COLO829 (cell line): ENCODE measurements at regions not wholly inside any gene's neighbourhood (a gene's known extent, or its start where the extent isn't known, plus 50 kb on each side); places are given as distances from the start of the nearest gene placed in this dataset.
"Not testable (repeated sequence)": the region's sequence is repeated elsewhere in the genome, so short reads cannot be mapped to it uniquely, and the experiment has no call there.

Experiments used
- DNase-seq: peaks from one replicate; pipeline ENCODE4 v3.0.0; 2012; ENCODE audit warnings: low spot score

DNA sequence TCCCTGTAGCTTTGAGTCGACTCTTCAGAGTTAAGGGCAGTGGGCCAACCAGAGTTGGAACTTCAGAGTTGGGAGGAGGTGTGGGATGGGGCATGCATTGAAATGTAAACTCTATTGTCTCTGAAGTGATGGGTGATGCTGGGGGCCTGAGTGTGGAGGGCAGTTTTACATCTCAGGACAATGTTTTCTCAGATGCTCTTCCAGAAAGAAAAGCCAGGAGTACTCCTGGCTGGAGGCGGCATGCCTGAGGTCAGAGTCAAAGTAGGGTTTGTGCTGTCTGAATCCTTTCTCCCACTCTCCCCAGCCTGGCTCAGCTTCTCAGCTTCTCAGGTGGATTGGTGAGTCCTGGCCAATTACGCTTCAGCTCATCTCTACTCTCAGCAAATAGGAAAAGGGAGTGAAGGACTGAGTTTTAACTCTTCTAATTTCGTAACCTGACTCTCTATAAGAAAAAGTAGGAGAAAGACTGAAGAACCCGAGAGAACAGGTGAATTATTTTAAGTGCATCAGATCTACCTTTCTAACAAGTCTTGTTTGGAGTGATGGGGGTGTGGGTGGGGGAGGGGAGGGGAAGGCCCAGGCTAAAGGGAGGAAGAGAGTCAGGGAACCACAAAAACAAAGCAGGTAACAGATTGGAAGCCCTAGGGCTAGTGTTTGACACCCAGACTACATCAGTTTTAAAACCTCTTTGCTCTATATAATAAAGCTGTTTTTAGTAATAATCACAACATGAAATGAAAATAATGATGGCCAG is 107.5 kb upstream of the PELI1 start:
- no peak for DNase-seq

DNA sequence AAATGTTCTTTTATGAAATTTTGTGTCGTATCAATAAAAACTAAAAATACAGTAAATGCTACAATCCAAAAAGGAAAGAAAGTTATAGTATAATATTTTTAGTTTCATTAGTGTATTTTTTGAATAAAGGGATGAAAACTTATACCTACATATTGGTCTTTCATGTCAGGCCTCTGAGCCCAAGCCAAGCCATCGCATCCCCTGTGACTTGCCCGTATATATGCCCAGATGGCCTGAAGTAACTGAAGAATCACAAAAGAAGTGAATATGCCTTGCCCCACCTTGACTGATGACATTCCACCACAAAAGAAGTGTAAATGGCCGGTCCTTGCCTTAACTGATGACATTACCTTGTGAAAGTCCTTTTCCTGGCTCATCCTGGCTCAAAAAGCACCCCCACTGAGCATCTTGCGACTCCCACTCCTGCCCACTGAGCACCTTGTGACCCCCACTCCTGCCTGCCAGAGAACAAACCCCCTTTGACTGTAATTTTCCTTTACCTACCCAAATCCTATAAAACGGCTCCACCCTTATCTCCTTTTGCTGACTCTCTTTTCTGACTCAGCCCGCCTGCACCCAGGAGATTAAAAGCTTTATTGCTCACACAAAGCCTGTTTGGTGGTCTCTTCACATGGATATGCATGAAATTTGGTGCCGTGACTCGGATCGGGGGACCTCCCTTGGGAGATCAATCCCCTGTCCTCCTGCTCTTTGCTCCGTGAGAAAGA is 108.2 kb upstream of the PELI1 start:
- not testable (repeated sequence) for DNase-seq

DNA sequence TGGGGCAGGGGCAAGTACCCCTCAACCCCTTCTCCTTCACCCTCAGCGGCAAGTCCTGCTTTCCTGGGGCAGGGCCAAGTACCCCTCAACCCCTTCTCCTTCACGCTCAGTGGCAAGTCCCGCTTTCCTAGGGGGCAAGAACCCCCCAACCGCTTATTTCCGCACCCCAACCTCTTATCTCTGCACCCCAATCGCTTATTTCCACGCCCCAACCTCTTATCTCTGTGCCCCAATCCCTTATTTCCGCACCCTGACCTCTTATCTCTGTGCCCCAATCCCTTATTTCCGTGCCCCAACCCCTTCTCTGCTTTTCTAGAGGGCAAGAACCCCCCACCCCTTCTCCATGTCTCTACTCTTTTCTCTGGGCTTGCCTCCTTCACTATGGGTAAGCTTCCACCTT is 109.2 kb upstream of the PELI1 start:
- DNase-seq = not testable (repeated sequence)

DNA sequence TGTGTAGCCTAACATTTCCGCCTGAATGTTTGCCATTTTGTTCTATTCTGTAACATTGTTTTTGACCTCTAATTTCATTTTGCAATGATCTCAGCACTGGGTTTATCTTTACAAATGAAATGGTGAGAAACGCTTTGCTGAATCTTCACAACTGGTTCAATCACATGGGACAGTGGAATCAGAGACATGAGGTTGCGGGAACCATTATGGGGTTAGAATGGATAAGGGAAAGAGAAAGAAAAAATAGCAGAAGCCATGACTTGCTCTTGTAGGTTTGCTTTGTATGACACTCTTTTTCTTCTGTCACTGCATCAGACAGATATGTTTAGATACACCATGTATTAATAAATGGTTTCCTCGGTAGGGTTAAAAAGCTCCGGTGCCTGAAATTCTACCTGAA is 114.3 kb upstream of the PELI1 start:
- DNase-seq = no peak

DNA sequence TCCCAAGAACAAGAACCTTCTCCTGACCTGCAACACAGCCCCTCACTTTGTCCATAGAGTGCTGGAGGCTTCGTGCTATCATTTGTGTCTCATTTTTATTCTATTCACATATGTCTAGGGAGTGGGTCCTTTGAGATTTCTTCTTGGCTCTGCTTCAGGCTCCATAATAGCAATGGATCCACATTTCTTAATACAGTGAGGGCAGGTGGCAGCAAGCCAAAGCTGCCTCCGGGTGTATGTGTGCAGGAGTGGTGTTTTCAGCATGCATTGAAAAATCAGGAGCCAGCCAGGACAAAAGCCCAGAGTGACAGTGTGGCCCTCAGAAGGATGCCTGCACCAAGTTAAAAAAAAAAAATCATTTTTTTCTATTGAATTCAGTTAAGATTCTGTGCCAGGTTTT is 115.1 kb upstream of the PELI1 start:
- peak; percentile 20 for DNase-seq

DNA sequence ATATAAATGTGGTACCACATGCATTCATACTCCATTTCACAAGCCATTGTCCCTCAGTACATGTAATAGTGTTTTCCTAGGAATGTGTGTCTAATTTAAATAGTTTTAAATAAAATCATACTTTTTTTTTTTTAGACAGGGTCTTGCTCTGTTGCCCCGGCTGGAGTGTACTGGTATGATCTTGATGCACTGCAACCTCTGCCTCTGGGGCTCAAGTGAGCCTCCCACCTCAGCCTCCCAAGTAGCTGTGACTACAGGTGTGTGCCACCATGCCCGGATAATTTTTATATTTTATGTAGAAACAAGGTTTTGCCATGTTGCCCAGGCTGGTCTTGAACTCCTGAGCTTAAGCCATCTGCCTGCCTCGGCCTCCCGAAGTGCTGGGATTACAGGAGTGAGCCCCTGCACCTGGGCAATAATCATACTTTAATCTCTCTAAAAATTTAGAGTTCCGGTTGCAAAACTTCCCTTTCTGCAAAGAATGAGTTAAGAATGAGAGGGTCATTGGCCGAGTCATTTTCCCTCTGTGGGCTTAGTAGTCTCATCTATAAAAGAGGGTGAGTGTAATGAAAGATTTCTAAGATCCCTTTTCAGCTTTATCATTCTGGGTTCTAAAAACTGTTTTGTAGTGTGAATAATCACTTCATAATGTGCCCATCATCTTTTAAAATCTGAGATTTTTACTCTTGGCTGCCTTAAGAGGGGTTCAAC is 116.0 kb upstream of the PELI1 start:
- DNase-seq = no peak

DNA sequence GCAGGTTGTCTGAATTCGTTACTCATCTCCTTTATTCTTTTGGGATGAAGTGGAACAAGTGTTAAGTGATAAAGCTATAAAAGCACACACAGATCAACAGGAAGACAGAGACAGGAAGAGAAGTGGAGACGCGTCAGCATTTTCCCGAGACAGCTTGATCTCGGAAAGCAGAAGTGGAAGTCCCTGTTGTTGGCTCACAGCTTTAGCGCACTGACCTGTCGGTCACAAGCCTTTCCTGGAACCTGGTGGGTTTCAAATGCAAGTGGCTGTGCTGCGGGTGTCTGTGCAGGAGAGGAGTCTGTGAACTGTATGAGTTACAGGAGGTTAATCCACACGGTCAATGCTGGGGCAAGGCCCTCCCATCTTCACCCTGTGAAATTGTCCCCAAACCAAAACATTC is 116.6 kb upstream of the PELI1 start:
- no peak for DNase-seq

DNA sequence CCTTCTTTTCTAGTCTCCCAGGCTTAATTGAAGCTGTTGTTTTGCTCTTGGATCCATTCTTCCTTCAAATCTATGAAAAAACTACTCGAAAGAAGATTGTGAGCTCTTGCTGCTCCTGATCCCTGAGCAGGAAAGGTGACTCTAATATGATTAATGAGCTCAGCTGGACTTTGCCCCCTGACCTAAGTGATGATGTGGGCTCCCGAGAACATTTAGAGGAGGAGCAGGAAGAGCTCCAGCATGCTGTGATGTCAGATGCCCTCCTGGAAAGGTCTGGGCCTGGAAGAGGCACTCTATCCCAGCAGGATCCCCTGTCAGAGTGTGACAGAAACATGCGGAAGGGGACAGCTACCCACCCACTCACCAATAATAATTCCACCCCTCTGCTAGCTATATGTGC is 117.9 kb upstream of the PELI1 start:
- no peak for DNase-seq

DNA sequence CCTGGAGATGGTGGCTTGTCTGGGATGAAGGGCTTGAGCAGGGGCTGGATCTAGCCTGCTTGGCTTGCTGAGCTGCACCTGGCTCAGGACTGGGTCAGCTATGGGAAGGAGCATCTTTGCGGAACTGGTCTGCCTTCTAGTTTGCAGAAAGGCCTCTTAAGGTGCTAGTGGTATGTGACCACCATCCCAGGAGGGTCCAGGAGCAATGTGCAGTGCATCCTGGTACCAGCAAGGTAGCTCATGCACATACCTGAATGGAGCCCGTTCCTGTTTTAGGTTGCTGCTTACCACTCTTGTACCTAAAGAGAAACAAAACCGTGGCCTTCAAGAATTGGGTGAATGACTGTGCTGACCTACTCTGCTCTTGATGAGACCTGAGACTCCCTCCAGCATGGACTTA is 118.6 kb upstream of the PELI1 start:
- DNase-seq = no peak

DNA sequence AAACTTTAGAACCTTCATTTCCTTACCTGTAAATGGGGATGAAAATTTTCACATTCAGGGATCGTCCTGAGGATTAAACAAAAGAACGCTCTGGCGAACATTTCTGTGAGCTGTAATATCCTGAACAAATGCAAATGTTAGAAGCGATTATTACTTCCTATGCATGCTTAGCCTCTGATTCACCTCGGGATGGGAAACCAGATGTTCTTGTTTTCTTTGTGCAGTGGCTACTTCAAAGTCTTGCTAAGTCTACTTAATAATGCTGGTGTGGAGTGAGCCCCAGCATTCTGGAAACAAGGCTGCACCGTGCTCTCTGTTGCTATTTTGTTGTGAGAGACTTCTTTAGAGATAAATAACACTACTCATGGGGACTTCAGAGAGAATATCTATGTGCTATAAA is 119.1 kb upstream of the PELI1 start:
- DNase-seq = no peak

DNA sequence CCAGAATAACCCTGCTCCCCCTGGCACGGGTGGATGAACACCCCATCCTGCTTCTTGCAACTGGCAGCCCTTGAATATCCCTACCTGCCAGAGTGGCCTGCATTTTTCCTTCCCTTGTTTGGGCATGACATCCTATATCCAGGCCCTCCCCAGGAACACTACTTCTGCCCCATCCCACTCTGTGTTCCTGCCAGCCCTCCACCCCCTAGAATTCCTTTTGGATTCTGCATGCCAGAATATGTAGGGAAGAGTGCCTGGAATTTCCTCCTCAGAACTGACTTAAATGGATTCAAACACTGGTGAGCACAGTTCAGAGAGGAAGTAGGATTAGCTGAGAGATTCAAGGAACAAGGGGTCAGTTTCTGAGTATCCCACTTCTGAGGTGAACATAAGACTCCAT is 123.5 kb upstream of the PELI1 start:
- DNase-seq = no peak

DNA sequence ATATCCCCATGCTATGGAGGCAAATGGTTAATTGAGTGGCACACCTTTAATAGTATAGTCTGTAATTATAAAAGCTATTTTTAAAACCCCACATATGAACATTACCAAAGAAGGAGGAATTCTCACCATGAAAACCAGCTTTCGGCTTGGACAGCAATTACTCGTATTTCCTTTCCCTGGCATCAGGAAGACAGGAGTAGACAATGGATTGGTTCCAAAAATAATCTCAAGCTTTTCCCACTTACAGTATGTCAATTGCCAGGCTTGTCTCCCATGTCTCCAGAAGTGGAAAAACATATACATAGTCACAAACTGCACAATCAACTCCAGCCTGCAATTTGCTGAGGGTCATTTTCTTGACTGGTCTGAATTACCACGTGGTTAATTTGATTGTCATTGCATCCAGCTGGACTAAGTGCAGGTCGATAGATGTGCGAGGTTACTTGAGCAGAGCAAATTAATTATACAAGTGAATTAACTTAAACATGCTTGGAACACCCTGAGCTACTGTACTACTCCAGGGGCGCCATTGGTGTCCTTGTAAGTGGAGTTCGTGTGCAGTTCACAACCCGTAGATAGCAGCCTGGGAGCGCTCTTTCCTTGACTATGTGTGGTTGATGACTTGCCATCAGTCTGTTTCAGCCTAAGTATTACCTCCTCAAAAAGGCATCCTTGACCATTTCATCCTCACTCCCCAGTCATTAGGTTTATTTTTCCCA is 124.3 kb upstream of the PELI1 start:
- DNase-seq = no peak

DNA sequence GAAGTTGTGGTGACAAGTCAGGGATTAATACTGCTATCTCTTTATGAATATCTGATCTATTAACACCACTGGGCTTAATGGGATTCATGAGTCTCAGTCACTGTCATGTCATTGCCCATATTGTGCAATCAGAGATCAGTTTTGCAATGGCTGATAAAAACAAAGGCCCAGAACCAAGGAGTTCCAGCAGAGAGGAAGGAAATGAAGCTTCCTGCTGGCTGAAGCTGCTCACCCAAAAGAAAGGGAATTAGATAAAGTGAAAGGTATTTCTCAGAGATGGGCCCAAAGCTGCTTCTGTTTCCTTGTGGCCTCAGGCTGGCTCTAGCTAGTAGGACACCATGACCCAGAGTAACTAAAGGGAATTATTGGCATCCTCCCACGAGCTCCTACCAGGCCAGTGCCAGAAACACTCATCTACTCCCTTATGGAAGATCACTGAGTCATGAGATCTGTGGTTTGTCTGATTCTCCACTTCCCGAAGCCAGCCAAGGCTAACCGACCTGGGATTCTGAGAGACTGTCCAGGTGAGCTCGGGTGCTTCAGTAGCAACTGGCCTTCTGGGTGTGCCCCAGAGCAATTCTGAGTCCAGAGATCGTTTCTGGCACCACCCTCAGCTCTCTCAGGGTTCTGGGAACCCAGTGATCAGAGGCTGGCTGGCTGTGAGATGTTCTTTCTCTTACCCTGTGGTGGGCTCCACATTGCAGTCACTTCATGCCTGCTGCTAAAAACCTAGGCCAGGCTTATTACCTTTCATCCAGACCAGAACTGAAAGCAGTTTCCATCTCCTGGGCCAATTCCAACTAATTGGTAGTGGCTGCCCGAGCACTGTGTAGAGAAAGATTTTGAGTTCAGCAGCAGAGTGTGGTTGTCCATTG is 129.5 kb upstream of the PELI1 start:
- DNase-seq = peak; percentile 54

DNA sequence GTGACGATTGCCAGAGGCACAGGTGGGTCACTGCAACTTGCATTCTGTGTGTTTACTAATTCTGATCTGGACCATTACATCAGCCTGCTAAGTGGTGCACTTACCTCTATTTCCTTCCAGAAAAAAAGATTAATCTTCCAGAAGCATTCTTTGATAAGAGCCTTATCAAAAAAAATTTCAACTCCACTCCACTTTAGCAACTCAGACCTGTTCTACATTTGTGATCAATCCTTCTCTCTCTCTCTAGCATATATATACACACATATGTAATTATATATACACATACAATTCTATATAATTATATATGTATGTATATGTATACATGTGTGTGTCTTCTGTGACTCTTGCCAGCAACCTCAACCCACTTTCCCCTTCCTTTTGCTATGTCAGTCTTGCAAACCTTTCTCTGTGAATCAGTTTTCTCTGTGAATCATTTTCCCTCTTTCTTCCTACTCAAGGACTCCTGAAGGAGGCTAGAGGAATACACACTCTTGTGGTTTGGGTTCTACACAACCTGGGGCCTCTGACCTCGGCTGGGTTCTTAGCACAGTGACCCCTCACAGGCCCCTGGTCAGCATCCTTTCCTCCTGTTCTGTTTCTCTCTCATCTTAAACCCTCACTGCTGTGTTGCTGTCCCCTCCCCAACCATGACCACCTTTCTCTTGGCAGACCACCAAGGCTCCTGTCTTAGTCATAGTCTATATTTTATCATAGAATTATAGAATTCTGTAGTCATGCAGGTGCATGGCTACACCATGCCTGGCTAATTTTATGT is 130.4 kb upstream of the PELI1 start:
- no peak for DNase-seq

DNA sequence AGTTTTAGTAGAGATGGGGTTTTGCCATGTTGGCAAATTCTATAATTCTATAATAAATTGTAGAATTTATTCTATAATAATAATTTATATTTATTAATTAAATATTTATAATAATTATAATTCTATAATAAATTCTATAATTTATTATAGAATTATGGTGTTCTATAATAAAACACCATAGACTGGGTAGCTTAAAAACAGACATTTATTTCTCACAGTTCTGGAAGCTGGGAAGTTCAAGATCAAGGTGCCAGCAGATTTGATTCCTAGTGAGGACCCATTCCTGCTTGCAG is 130.9 kb upstream of the PELI1 start:
- no peak for DNase-seq

DNA sequence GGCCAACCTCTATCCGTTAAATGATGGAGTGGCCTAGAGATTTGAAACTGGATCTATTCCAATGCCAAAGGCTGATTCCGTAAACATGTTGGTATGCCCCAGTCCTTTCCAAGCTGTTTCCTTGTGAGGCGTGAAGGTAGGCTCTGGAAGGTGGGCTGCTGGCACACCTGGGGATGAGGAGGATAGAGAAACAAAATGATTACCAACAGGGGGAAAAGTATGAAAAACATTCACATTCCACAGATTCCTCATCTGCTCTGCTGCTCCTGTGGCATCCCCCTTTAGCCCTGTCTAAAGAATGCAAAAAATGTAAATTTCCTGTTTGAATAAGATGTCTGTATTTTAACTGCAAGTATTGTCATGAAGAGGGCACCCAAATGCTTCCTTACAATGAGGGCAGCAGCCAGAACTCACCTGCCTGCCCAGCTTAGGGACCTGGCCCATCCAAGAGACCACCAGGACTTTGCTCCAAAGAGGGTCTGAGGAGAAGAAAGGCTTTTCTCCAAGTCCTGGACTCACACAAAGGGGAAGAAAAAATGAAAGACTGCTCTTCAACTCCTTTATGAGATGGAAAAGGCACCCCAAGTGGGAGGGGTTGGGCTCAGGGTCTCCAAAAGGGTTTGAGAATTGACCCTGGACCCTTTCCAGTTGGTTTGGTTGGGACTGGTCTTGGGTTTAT is 132.3 kb upstream of the PELI1 start:
- DNase-seq = no peak

DNA sequence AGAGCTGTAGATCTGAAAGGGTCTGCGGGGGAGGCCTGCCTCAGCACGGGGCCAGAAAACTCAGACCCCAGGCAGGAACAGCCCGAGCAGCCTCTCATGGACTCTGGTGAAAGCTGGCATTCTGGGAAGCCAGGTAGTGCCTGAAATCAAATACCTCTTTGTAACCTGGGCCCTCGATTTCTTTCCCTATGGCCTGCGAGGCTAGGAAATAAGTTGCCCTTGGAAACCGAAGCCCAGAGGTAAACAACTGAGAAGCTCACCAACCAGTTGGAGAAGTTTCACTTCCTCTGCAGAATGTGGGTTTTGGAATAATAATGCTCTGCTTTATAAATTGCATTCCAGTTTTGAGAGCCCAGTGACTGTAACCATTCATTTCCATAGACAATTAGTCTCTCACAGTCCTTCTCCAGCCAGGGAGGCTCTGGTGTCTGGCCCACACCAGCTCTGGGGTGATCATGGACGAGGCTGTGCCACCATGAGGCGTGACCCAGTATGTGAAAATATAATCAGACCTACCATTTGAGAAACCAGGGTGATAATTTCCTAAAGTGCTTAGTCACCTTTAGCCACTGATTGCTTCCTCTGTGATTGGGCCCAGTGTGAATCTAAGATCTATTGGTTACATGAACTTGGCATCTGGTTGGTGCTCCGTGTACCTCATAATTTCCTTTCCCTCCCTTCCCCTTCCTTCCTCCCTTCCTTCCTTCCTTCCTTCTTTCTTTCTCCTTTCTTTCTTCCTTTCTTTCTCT is 133.1 kb upstream of the PELI1 start:
- DNase-seq = peak; percentile 80

DNA sequence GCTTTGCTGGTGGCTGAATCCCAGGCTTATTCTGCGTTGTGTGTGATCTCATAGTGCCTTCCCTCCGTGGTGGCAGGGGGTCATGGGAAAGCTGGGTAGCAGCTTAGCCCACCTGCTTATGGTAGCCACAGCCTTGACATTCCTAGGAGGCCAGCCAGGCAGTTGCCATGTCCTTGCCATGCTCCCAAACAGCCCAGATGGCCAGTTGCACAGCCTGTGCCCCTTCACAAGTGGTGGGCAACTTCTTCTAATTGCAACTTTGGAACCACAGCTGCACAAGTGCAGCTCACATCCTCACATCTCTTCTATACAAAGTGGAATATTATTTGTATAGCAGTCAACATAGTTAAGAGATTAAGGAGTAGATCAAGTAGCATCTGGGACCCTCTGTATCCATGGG is 136.6 kb upstream of the PELI1 start:
- not testable (repeated sequence) for DNase-seq

DNA sequence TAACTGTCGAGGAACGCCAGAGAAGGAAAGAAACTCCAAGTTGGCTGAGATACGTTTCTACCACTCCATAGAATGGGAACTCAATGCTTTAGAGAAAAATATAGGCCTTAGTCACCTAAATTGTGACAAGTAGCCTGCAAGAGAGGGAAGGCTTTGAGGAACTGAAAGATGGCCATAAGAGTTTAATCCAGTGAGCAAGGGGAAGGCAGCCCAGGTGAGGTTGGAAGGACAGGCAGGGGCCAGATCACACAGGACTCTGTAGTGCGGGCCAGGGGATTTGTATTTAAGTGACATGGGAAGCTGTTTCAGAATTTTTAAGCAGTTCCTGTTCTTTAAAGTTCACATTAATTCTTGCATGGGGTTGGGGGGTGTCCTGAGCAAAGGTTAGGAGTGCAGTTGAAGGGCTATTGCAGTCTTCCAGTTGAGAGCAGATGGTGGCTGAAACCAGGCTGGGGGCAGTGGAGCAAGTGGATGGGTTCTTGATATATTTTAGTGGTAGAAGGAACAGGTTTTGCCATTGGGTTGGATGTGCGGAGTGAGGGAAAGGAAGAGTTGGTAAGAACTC is 138.9 kb upstream of the PELI1 start:
- no peak for DNase-seq
